Stomach (tissue), 8 donors: ENCODE measurements at regions not wholly inside any gene's neighbourhood (a gene's known extent, or its start where the extent isn't known, plus 50 kb on each side); places are given as distances from the start of the nearest gene placed in this dataset.

Source experiments
- DNase-seq, 2 donors: peaks; one replicate each; pipeline versions ENCODE4 v3.0.0 to v3.0.0-alpha.2; 2013 to 2019
- H3K27ac ChIP-seq, 5 donors: fragments of 200-600 bp in 4 of 5; sonication (generic) in 4 of 5; one replicate each; pipeline ENCODE4 v1.5.1; 2013 to 2019; ENCODE audit warnings: mild to moderate bottlenecking in 1 of 5, moderate library complexity in 1 of 5
- H3K27me3 ChIP-seq, 3 donors: fragments of 200-600 bp; sonication (generic); one replicate each; pipeline ENCODE4 v1.5.1; 2017 to 2019; ENCODE audit warnings: mixed run types in 1 of 3
- H3K36me3 ChIP-seq, 4 donors: fragments of 200-600 bp; sonication (generic); 1 replicate in 3 of 4; 2 replicates in 1 of 4; pipeline ENCODE4 v1.5.1; 2016 to 2019
- H3K4me1 ChIP-seq, 4 donors: fragments of 200-600 bp; sonication (generic); one replicate each; pipeline ENCODE4 v1.5.1; 2016 to 2019
- H3K4me3 ChIP-seq, 4 donors: fragments of 200-600 bp; sonication (generic) in 3 of 4; one replicate each; pipeline ENCODE4 v1.5.1; 2016 to 2019; ENCODE audit warnings: mild to moderate bottlenecking in 1 of 4
- H3K9me3 ChIP-seq, 4 donors: fragments of 200-600 bp; sonication (generic); one replicate each; pipeline ENCODE4 v1.5.1; 2016 to 2019
- CTCF ChIP-seq, 7 experiments: fragments of 450-650 bp in 4 of 7; fragments of 200-600 bp in 3 of 7; sonication (generic) in 3 of 7; IDR thresholded peaks; one replicate each; pipeline ENCODE4 v1.5.1; 2016 to 2019; ENCODE audit warnings: antibody characterized with exemption in 7 of 7, control low read depth in 2 of 7, mild to moderate bottlenecking in 1 of 7
- EP300 ChIP-seq: sonication (generic); formaldehyde crosslinking; IDR thresholded peaks from one replicate; pipeline ENCODE4 v1.6.1; 2017; ENCODE audit warnings: antibody characterized with exemption
- POLR2A ChIP-seq, 4 donors: fragments of 450-650 bp; IDR thresholded peaks; one replicate each; pipeline ENCODE4 v1.6.1; 2016; ENCODE audit warnings: antibody characterized with exemption in 4 of 4, control low read depth in 2 of 4, mild to moderate bottlenecking in 1 of 4, moderate library complexity in 1 of 4
- POLR2AphosphoS5 ChIP-seq, 3 donors: sonication (generic); formaldehyde crosslinking; IDR thresholded peaks; one replicate each; pipeline ENCODE4 v1.6.1; 2016; ENCODE audit warnings: antibody characterized with exemption in 3 of 3
- WGBS, 5 donors: extraction: QIAGEN DNeasy Blood & Tissue Kit in 3 of 5; methylation state at CpG; one replicate each; pipeline versions ENCODE4 v1.1.5 to v1.1.7; 2013 to 2018; 5-methylcytosine and 5-hydroxymethylcytosine counted together
- intact Hi-C: fragments of 100-400 bp; cut with DNase I; formaldehyde crosslinking; loops from one replicate; pipeline ENCODE4 v1.15.1; 2023; ENCODE audit warnings: low total_unique reads
- donor health status: healthy with polysubstance abuse.
- donor health status: Bipolar disorder and iron deficiency.
- donor health status: healthy.

GRCh38 chr11:134642206-134642605 lies 230.2 kb upstream of the B3GAT1 start:
- TF ChIP-seq POLR2A (IDR thresholded peaks at IDR 0.05) (no peak), CTCF (IDR thresholded peaks at IDR 0.05) (no peak), POLR2AphosphoS5 (IDR thresholded peaks at IDR 0.05) (no peak), EP300 (no peak)
- 66 to 80% (median 68%) methylated on average over 3 of the region's 3 CpGs for WGBS, 5 donors
- peak in 1 of 2 donors; percentile 46 for DNase-seq
- peaks cover 0 to 61% (median 6%) of the 10 kb centered on the region in 3 donors for H3K27me3 ChIP-seq
- intact Hi-C loops, result no loop called here
- no peak overlapping the region for H3K4me3 ChIP-seq
- H3K9me3 ChIP-seq, result no peaks in the 10 kb centered on the region
- H3K36me3 ChIP-seq, result no peaks in the 10 kb centered on the region
- H3K4me1 ChIP-seq, result peaks cover 0 to 9% (median 0%) of the 10 kb centered on the region in 4 donors
- no peak overlapping the region for H3K27ac ChIP-seq

- intact Hi-C loops, result no loop called here
- no peaks in the 10 kb centered on the region for H3K9me3 ChIP-seq
- H3K27me3 ChIP-seq, result peaks cover 0 to 55% (median 6%) of the 10 kb centered on the region in 3 donors
- peaks cover 0 to 9% (median 0%) of the 10 kb centered on the region in 4 donors for H3K4me1 ChIP-seq
- no peak overlapping the region for H3K4me3 ChIP-seq
- H3K36me3 ChIP-seq, result no peaks in the 10 kb centered on the region
- TF ChIP-seq EP300 (no peak), POLR2AphosphoS5 (IDR thresholded peaks at IDR 0.05) (no peak), POLR2A (IDR thresholded peaks at IDR 0.05) (no peak), CTCF (IDR thresholded peaks at IDR 0.05) (no peak)
- 83 to 86% (median 85%) methylated on average over 17 of the region's 17 CpGs for WGBS, 5 donors
- DNase-seq, result no peak
- no peak overlapping the region for H3K27ac ChIP-seq
These were observed 229.2 kb upstream of the B3GAT1 start for GRCh38 chr11:134640971-134641968.

GRCh38 chr11:134640536-134640935 lies 228.5 kb upstream of the B3GAT1 start:
- H3K9me3 ChIP-seq, result no peaks in the 10 kb centered on the region
- no peak overlapping the region for H3K4me3 ChIP-seq
- intact Hi-C loops, result no loop called here
- no peaks in the 10 kb centered on the region for H3K36me3 ChIP-seq
- peaks cover 0 to 49% (median 6%) of the 10 kb centered on the region in 3 donors for H3K27me3 ChIP-seq
- no peak for TF ChIP-seq POLR2AphosphoS5 (IDR thresholded peaks at IDR 0.05)
- no peak for TF ChIP-seq EP300
- TF ChIP-seq POLR2A (IDR thresholded peaks at IDR 0.05), result no peak
- TF ChIP-seq CTCF (IDR thresholded peaks at IDR 0.05), result no peak
- H3K4me1 ChIP-seq, result peaks cover 0 to 9% (median 0%) of the 10 kb centered on the region in 4 donors
- WGBS, 5 donors, result 82 to 95% (median 90%) methylated on average over 5 of the region's 5 CpGs
- H3K27ac ChIP-seq, result no peak overlapping the region
- DNase-seq, result no peak

- no peaks in the 10 kb centered on the region for H3K9me3 ChIP-seq
- peaks cover 0 to 8% (median 0%) of the 10 kb centered on the region in 4 donors for H3K4me1 ChIP-seq
- peaks cover 0 to 49% (median 6%) of the 10 kb centered on the region in 3 donors for H3K27me3 ChIP-seq
- peak; percentile 62 to 92 for DNase-seq
- no peak overlapping the region for H3K27ac ChIP-seq
- H3K4me3 ChIP-seq, result no peak overlapping the region
- intact Hi-C loops, result no loop called here
- 27 to 74% (median 43%) methylated on average over 12 to 15 of the region's 15 CpGs for WGBS, 5 donors
- no peaks in the 10 kb centered on the region for H3K36me3 ChIP-seq
- no peak for TF ChIP-seq CTCF (IDR thresholded peaks at IDR 0.05)
- TF ChIP-seq EP300, result no peak
- TF ChIP-seq POLR2A (IDR thresholded peaks at IDR 0.05), result no peak
- no peak for TF ChIP-seq POLR2AphosphoS5 (IDR thresholded peaks at IDR 0.05)
These were observed 227.7 kb upstream of the B3GAT1 start for GRCh38 chr11:134639586-134640330.
